ENCODE measurements at regions not wholly inside any gene's neighbourhood (a gene's known extent, or its start where the extent isn't known, plus 50 kb on each side); places are given as distances from the start of the nearest gene placed in this dataset.

DNA sequence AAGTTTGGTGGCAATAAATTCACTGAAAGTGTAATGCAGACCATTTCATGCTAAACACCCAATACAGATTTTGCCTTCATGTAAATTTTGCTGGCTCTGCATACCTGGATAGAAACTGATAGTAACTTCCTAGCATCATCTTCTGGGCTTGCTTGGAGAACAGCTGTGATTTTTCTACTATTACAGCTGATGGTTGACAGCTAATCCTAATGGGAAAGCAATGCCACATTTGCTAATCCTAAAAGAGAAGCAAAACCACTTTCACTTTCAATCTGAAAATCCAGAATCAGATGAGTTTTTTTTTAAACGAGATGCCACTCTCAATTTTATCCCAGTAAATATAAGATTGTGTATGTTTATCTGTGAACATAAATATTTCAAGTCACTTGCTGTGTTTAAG, 1035.9 kb downstream of the TRHDE start:
- no peak for DNase-seq (ENCODE audit: low read depth, low spot score)
- no peak for FAIRE-seq
- H3K4me3 ChIP-seq (ENCODE audit: control insufficient read depth in 2 of 3, extremely low read depth in 1 of 3, insufficient read depth in 2 of 3, low read depth in 1 of 3, low read length in 3 of 3) = no peak overlapping the region
- H3K4me2 ChIP-seq (ENCODE audit: control insufficient read depth, extremely low read depth, insufficient read depth, low read depth, low read length) = no peak overlapping the region
- dilution Hi-C loops (cut with MboI; ENCODE audit: extremely low pct_ligation_motif_present, low sequenced_read_pairs) = no loop called here
- no peaks in the 10 kb centered on the region for H4K20me1 ChIP-seq (ENCODE audit: control insufficient read depth, extremely low read depth, insufficient read depth, low read length)
- H3K9me1 ChIP-seq (ENCODE audit: control insufficient read depth, extremely low read depth, insufficient read depth, low read length) = no peaks in the 10 kb centered on the region
- no peak overlapping the region for H3K9ac ChIP-seq (ENCODE audit: control insufficient read depth, extremely low read depth, insufficient read depth, low read length)
- no peaks in the 10 kb centered on the region for H3K27me3 ChIP-seq (ENCODE audit: control insufficient read depth, extremely low read depth, insufficient read depth, low read length)
- H3K27ac ChIP-seq (ENCODE audit: control insufficient read depth, insufficient read depth, low read length) = no peak overlapping the region
- no peaks in the 10 kb centered on the region for H3K79me2 ChIP-seq (ENCODE audit: control insufficient read depth, insufficient read depth, low read length)
- H3K9me3 ChIP-seq (ENCODE audit: control insufficient read depth, low read depth, low read length) = peaks cover 1% of the 10 kb centered on the region
- H3K4me1 ChIP-seq (ENCODE audit: control insufficient read depth, extremely low read depth, insufficient read depth, low read length) = no peaks in the 10 kb centered on the region
- TF ChIP-seq EZH2 (IDR thresholded peaks at IDR 0.05; ENCODE audit: low read length) = no peak
- TF ChIP-seq, protein P1, sequence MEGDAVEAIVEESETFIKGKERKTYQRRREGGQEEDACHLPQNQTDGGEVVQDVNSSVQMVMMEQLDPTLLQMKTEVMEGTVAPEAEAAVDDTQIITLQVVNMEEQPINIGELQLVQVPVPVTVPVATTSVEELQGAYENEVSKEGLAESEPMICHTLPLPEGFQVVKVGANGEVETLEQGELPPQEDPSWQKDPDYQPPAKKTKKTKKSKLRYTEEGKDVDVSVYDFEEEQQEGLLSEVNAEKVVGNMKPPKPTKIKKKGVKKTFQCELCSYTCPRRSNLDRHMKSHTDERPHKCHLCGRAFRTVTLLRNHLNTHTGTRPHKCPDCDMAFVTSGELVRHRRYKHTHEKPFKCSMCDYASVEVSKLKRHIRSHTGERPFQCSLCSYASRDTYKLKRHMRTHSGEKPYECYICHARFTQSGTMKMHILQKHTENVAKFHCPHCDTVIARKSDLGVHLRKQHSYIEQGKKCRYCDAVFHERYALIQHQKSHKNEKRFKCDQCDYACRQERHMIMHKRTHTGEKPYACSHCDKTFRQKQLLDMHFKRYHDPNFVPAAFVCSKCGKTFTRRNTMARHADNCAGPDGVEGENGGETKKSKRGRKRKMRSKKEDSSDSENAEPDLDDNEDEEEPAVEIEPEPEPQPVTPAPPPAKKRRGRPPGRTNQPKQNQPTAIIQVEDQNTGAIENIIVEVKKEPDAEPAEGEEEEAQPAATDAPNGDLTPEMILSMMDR (optimal IDR thresholded peaks at IDR 0.05 in 1 of 3, IDR thresholded peaks at IDR 0.05 in 1 of 3, conservative IDR thresholded peaks at IDR 0.05 in 1 of 3; ENCODE audit: extremely low read depth in 1 of 3, insufficient read depth in 2 of 3, low read length in 3 of 3) = no peak
- no peaks in the 10 kb centered on the region for H3K36me3 ChIP-seq (ENCODE audit: control insufficient read depth in 2 of 2, extremely low read depth in 1 of 2, insufficient read depth in 2 of 2, low read length in 2 of 2)
- H2AFZ ChIP-seq (ENCODE audit: control insufficient read depth, low read length) = no peak overlapping the region

GRCh38 chr12:73308747-73309146, 1036.6 kb downstream of the TRHDE start:
- no peak for DNase-seq (ENCODE audit: low read depth, low spot score)
- Histone ChIP-seq H3K9me3 (ENCODE audit: control insufficient read depth, low read depth, low read length) (peaks cover 1% of the 10 kb centered on the region), H3K79me2 (ENCODE audit: control insufficient read depth, insufficient read depth, low read length) (no peaks in the 10 kb centered on the region), H2AFZ (ENCODE audit: control insufficient read depth, low read length) (no peak overlapping the region), H3K9me1 (ENCODE audit: control insufficient read depth, extremely low read depth, insufficient read depth, low read length) (no peaks in the 10 kb centered on the region), H3K27ac (ENCODE audit: control insufficient read depth, insufficient read depth, low read length) (no peak overlapping the region), H3K27me3 (ENCODE audit: control insufficient read depth, extremely low read depth, insufficient read depth, low read length) (no peaks in the 10 kb centered on the region), H3K4me1 (ENCODE audit: control insufficient read depth, extremely low read depth, insufficient read depth, low read length) (no peaks in the 10 kb centered on the region), H3K4me3 (ENCODE audit: control insufficient read depth in 2 of 3, extremely low read depth in 1 of 3, insufficient read depth in 2 of 3, low read depth in 1 of 3, low read length in 3 of 3) (no peak overlapping the region), H4K20me1 (ENCODE audit: control insufficient read depth, extremely low read depth, insufficient read depth, low read length) (no peaks in the 10 kb centered on the region), H3K9ac (ENCODE audit: control insufficient read depth, extremely low read depth, insufficient read depth, low read length) (no peak overlapping the region), H3K36me3 (ENCODE audit: control insufficient read depth in 2 of 2, extremely low read depth in 1 of 2, insufficient read depth in 2 of 2, low read length in 2 of 2) (no peaks in the 10 kb centered on the region), H3K4me2 (ENCODE audit: control insufficient read depth, extremely low read depth, insufficient read depth, low read depth, low read length) (no peak overlapping the region)
- dilution Hi-C loops (cut with MboI; ENCODE audit: extremely low pct_ligation_motif_present, low sequenced_read_pairs) = no loop called here
- no peak for TF ChIP-seq EZH2 (IDR thresholded peaks at IDR 0.05; ENCODE audit: low read length)
- TF ChIP-seq, protein P1 (optimal IDR thresholded peaks at IDR 0.05 in 1 of 3, IDR thresholded peaks at IDR 0.05 in 1 of 3, conservative IDR thresholded peaks at IDR 0.05 in 1 of 3; ENCODE audit: extremely low read depth in 1 of 3, insufficient read depth in 2 of 3, low read length in 3 of 3) = no peak
- FAIRE-seq = no peak

Data from keratinocyte (primary cell).